OCI-LY7 (cell line): ENCODE measurements at regions not wholly inside any gene's neighbourhood (a gene's known extent, or its start where the extent isn't known, plus 50 kb on each side); places are given as distances from the start of the nearest gene placed in this dataset.

Experiments
- EZH2phosphoT487 ChIP-seq: fragments of 200-600 bp; sonication (generic); IDR thresholded peaks from 2 replicates; pipeline ENCODE4 v1.6.1; 2018; ENCODE audit warnings: low read depth, borderline replicate concordance, mild to moderate bottlenecking, mixed run types, antibody characterized with exemption, low read length, moderate library complexity, mixed read lengths
- TF ChIP-seq, protein P1 (sequence below): fragments of 200-600 bp; sonication (generic); conservative IDR thresholded peaks from 2 replicates; pipeline ENCODE4 v1.5.1; 2014; ENCODE audit warnings: mild to moderate bottlenecking, antibody characterized with exemption, low read length, moderate library complexity, mixed read lengths

DNA sequence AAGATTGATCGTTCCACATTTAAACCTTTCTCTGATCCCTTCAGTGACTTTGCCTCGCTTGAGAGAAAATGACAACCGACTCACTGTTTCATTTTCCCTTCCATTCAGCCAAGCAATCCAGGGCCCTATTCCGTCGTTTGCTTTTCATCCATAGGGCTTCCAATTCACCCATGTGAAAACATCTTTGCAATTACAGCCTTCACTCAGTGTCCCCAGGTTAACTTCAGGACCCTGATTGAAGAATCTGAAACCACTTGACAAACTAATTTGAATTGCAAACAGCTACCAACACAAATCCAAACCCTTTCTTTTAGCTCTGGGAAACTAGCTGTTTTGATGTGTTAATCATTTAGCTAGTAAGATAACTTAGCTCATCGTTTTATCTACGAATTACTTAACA is 120.2 kb upstream of the FAM9C start:
- TF ChIP-seq, protein P1, sequence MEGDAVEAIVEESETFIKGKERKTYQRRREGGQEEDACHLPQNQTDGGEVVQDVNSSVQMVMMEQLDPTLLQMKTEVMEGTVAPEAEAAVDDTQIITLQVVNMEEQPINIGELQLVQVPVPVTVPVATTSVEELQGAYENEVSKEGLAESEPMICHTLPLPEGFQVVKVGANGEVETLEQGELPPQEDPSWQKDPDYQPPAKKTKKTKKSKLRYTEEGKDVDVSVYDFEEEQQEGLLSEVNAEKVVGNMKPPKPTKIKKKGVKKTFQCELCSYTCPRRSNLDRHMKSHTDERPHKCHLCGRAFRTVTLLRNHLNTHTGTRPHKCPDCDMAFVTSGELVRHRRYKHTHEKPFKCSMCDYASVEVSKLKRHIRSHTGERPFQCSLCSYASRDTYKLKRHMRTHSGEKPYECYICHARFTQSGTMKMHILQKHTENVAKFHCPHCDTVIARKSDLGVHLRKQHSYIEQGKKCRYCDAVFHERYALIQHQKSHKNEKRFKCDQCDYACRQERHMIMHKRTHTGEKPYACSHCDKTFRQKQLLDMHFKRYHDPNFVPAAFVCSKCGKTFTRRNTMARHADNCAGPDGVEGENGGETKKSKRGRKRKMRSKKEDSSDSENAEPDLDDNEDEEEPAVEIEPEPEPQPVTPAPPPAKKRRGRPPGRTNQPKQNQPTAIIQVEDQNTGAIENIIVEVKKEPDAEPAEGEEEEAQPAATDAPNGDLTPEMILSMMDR, result no peak
- TF ChIP-seq EZH2phosphoT487, result no peak
